Adrenal gland (tissue), 9 donors: ENCODE measurements at regions not wholly inside any gene's neighbourhood (a gene's known extent, or its start where the extent isn't known, plus 50 kb on each side); places are given as distances from the start of the nearest gene placed in this dataset.

Source experiments
- DNase-seq, 7 donors: peaks; one replicate each; pipeline ENCODE4 v3.0.0-alpha.2; 2019 to 2020
- H3K27ac ChIP-seq, 5 donors: fragments of 200-600 bp; sonication (generic) in 4 of 5; 1 replicate in 3 of 5; 2 replicates in 2 of 5; pipeline versions ENCODE4 v1.5.1 to v1.8.0; 2016 to 2020; ENCODE audit warnings: mild to moderate bottlenecking in 1 of 5
- H3K27me3 ChIP-seq: fragments of 200-600 bp; 2 replicates; pipeline ENCODE4 v1.8.0; 2021
- H3K36me3 ChIP-seq, 2 donors: fragments of 200-600 bp; replicated peaks in 1 of 2; 1 replicate in 1 of 2; 2 replicates in 1 of 2; pipeline versions ENCODE4 v1.5.1 to v1.8.0; 2018 to 2022
- H3K4me1 ChIP-seq, 2 donors: fragments of 200-600 bp; replicated peaks in 1 of 2; 1 replicate in 1 of 2; 2 replicates in 1 of 2; pipeline versions ENCODE4 v1.5.1 to v1.8.0; 2018 to 2021
- H3K4me3 ChIP-seq, 4 donors: fragments of 200-600 bp; sonication (generic) in 3 of 4; one replicate each; pipeline ENCODE4 v1.5.1; 2016 to 2018
- H3K9me3 ChIP-seq, 3 donors: fragments of 200-600 bp; sonication (generic) in 1 of 3; replicated peaks in 1 of 3; 1 replicate in 2 of 3; 2 replicates in 1 of 3; pipeline versions ENCODE4 v1.5.1 to v1.8.0; 2016 to 2021
- CTCF ChIP-seq, 6 experiments: fragments of 450-650 bp in 4 of 6; fragments of 200-600 bp in 2 of 6; sonication (generic) in 1 of 6; IDR thresholded peaks; 1 replicate in 5 of 6; 2 replicates in 1 of 6; pipeline versions ENCODE4 v1.5.1 to v1.8.0; 2016 to 2021; ENCODE audit warnings: antibody characterized with exemption in 6 of 6, mild to moderate bottlenecking in 2 of 6, moderate library complexity in 1 of 6
- POLR2A ChIP-seq, 2 donors: fragments of 450-650 bp; IDR thresholded peaks; one replicate each; pipeline ENCODE4 v1.6.1; 2017; ENCODE audit warnings: antibody characterized with exemption in 2 of 2, mild to moderate bottlenecking in 2 of 2, moderate library complexity in 1 of 2
- WGBS, 4 donors: extraction: QIAGEN DNeasy Blood & Tissue Kit in 2 of 4; methylation state at CpG; one replicate each; pipeline versions ENCODE4 v1.1.5 to v1.1.7; 2013 to 2017; 5-methylcytosine and 5-hydroxymethylcytosine counted together
- intact Hi-C, 2 donors: fragments of 100-400 bp; cut with DNase I; formaldehyde crosslinking; loops; one replicate each; pipeline versions ENCODE4 v1.14.1 to v1.15.0; 2022 to 2023
- donor health status: healthy with polysubstance abuse.
- donor health status: Bipolar disorder and iron deficiency.
- donor health status: DM: yes; HTN: yes; CAD: no.
- donor health status: DM: no; HTN: no; CAD: no.
- donor health status: DM: no; HTN: no; CAD: no.

GRCh38 chr18:37889963-37890362 lies 324.4 kb upstream of the CELF4 start:
- H3K27ac ChIP-seq = no peak overlapping the region
- intact Hi-C loops = no loop called here
- no peaks in the 10 kb centered on the region for H3K27me3 ChIP-seq
- WGBS, 4 donors = 67 to 79% (median 69%) methylated on average over 5 of the region's 5 CpGs
- no peaks in the 10 kb centered on the region for H3K9me3 ChIP-seq
- no peaks in the 10 kb centered on the region for H3K4me1 ChIP-seq
- no peak overlapping the region for H3K4me3 ChIP-seq
- DNase-seq = no peak
- no peaks in the 10 kb centered on the region for H3K36me3 ChIP-seq
- TF ChIP-seq CTCF (IDR thresholded peaks at IDR 0.05) (no peak), POLR2A (IDR thresholded peaks at IDR 0.05) (no peak)

GRCh38 chr18:37874721-37875120 lies 309.1 kb upstream of the CELF4 start:
- Histone ChIP-seq H3K27ac (no peak overlapping the region), H3K4me3 (no peak overlapping the region), H3K27me3 (no peaks in the 10 kb centered on the region), H3K4me1 (no peaks in the 10 kb centered on the region), H3K36me3 (no peaks in the 10 kb centered on the region), H3K9me3 (no peaks in the 10 kb centered on the region)
- 63 to 81% (median 75%) methylated on average over 1 of the region's 1 CpG for WGBS, 4 donors
- intact Hi-C loops = no loop called here
- TF ChIP-seq POLR2A (IDR thresholded peaks at IDR 0.05) = no peak
- TF ChIP-seq CTCF (IDR thresholded peaks at IDR 0.05) = no peak
- DNase-seq = no peak

GRCh38 chr18:37873416-37873815 lies 307.8 kb upstream of the CELF4 start:
- no peaks in the 10 kb centered on the region for H3K27me3 ChIP-seq
- no peak for DNase-seq
- H3K36me3 ChIP-seq = no peaks in the 10 kb centered on the region
- H3K4me3 ChIP-seq = no peak overlapping the region
- WGBS, 4 donors = 75 to 89% (median 85%) methylated on average over 1 of the region's 1 CpG
- TF ChIP-seq POLR2A (IDR thresholded peaks at IDR 0.05) (no peak), CTCF (IDR thresholded peaks at IDR 0.05) (no peak)
- no peaks in the 10 kb centered on the region for H3K9me3 ChIP-seq
- intact Hi-C loops = no loop called here
- H3K27ac ChIP-seq = no peak overlapping the region
- no peaks in the 10 kb centered on the region for H3K4me1 ChIP-seq

GRCh38 chr18:37872562-37872961 lies 307.0 kb upstream of the CELF4 start:
- Histone ChIP-seq H3K4me1 (no peaks in the 10 kb centered on the region), H3K36me3 (no peaks in the 10 kb centered on the region), H3K27me3 (no peaks in the 10 kb centered on the region), H3K27ac (no peak overlapping the region), H3K9me3 (no peaks in the 10 kb centered on the region), H3K4me3 (no peak overlapping the region)
- intact Hi-C loops = no loop called here
- WGBS, 4 donors = 51 to 63% (median 57%) methylated on average over 2 of the region's 2 CpGs
- DNase-seq = no peak
- TF ChIP-seq CTCF (IDR thresholded peaks at IDR 0.05) (no peak), POLR2A (IDR thresholded peaks at IDR 0.05) (no peak)
